ENCODE measurements at regions not wholly inside any gene's neighbourhood (a gene's known extent, or its start where the extent isn't known, plus 50 kb on each side); places are given as distances from the start of the nearest gene placed in this dataset.

- TF ChIP-seq CTCF (IDR thresholded peaks at IDR 0.05) (no peak), ZFX (IDR thresholded peaks at IDR 0.05; ENCODE audit: borderline replicate concordance) (no peak)
Observed at GRCh38 chr2:238774980-238775509, 72.8 kb upstream of the TWIST2 start.
